IPS-NIHi7 (cell line): ENCODE measurements at regions not wholly inside any gene's neighbourhood (a gene's known extent, or its start where the extent isn't known, plus 50 kb on each side); places are given as distances from the start of the nearest gene placed in this dataset.
"Not testable (repeated sequence)": the region's sequence is repeated elsewhere in the genome, so short reads cannot be mapped to it uniquely, and the experiment has no call there.

Source experiments
- DNase-seq: peaks from one replicate; pipeline ENCODE4 v3.0.0; 2012; ENCODE audit warnings: mixed read lengths; ENCODE audit errors: extremely low spot score

GRCh38 chr2:186927867-186928191 is 78.9 kb upstream of the ZSWIM2 start:
- no peak for DNase-seq

GRCh38 chr2:186927185-186927866 is 78.4 kb upstream of the ZSWIM2 start:
- no peak for DNase-seq

DNA sequence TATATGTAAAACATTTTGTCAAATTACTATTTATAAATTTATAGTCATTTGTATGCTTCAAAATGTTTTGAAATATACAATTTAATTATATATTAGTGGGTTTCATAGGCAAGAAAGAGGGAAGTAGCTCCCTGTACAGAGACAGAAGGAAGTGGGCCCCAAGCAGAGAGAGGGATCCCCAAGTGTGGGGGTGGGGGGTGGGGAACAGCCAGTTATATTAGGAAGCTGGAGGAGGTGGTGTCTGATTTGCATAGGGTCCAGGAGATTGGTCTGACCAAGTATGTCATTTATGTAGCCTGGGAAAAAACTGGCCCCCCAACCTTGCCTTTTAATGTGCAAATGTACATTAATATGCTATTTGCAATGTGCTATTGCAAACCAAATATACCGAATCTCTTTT is 76.5 kb upstream of the ZSWIM2 start:
- DNase-seq: no peak

DNA sequence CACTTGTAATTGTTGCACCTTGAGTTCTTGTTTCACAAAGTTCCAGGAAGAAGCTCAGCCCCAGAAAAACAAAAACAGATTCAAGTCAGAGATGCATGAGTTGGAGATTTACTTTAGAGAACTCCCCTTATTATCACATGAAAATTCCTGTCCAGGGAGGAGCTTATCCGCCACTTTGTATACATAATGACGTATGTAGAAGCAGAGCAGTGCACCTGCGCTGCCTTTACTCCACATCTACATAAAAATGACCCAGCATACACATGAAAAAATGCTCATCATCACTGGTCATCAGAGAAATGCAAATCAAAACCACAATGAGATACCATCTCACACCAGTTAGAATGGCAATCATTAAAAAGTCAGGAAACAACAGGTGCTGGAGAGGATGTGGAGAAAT is 73.3 kb upstream of the ZSWIM2 start:
- not testable (repeated sequence) for DNase-seq

DNA sequence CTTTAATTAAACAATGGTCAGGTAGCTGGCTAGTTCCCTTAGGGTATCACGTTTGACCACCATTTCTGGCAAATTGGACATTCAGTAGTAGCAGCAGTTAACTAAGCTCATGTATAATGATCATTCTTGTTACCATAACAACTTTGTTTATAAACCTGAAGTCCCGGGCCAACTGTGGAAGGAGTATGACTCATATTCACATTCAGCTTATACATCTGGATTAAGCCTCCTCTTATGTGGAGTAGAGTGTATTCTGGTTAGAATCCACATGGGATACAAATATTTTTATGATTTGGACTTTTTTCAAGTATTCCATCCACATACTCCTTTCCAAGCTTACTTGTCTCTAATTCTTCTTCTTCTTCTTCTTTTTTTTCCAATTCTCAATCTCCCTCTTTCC is 70.3 kb upstream of the ZSWIM2 start:
- DNase-seq: no peak

DNA sequence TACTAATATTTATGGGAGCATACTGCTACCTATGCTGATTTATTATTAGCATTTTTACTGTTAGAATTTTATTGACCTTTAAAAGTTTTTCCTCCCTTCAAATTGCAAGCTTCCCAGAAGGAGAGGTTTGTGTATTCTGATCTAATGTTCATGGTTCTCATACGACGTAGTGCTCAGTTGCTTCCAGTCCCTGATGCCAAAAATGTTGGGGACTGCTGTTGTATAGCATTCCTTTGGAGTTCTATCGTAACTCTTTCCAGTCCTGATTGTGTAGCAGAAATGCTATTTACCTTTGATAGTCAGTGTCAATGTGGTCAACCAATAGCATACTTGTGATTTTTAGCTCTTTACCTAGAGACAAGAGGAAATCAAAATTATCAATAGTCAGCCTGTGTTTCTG is 69.5 kb upstream of the ZSWIM2 start:
- DNase-seq: no peak

DNA sequence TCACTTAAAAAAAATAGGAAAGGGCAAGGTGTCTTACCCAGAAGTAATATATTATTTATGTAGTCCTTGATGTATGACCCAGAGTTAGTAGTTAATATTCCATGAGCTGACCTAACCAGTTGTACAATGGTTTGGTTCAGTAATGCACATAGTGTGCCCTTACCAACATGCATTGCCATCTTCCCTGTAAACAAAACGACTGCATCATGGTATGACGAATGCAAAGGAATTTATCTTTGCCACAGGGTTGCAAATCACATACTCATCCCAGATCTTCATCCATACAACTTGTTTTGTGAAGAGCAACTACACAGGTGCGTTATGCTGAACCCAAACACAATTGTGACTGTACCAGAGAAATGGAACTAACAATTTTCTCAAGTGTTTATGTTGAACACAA is 68.9 kb upstream of the ZSWIM2 start:
- DNase-seq: no peak

DNA sequence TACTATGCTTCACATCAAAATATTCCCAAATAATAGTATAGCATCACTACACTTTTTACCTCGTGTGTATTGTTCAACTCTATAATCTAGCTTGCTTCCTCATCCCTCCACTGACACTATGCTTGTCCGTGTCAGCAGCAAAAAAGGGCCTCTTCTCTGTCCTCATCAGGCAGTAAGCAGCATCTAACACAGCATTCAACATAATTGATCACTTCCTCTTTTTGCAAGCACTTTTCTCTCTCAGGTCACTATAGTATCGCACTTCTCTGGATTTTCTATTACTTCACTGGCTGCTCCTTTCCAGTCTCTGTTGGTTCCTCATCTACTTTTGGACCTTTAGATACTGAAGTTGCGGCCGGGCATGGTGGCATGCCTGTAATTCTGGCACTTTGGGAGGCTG is 64.9 kb upstream of the ZSWIM2 start:
- no peak for DNase-seq

GRCh38 chr2:186912979-186913378 is 64.0 kb upstream of the ZSWIM2 start:
- DNase-seq: no peak

DNA sequence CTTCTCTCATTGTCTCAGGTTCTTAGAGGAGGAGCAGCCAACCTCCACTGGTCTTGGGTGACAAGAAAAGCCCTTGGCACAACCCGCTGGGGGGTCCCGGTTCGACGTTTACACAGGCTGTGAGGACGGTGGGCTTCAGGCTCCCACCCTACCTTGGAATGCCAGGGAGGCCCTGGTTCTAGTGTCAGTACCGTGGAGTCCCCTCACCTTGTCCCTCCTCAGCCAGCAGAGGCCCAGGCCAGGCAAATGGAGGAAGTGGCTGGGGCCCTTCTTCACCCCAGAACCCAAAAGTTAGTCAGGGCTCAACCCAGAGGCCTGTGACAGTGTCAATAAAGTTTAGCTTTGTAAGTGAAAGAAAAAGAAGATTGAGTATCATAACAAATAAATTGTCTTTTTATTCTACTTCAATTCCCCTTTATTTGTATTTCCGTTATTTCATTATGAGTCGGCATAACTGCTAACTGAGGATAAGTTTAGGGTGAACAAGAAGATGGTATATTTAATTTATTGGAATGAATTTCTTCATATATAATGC is 62.6 kb upstream of the ZSWIM2 start:
- no peak for DNase-seq

- no peak for DNase-seq
Measured at GRCh38 chr2:186910996-186911395, 62.0 kb upstream of the ZSWIM2 start.

- no peak for DNase-seq
Measured at GRCh38 chr2:186909095-186909494, 60.1 kb upstream of the ZSWIM2 start.

DNA sequence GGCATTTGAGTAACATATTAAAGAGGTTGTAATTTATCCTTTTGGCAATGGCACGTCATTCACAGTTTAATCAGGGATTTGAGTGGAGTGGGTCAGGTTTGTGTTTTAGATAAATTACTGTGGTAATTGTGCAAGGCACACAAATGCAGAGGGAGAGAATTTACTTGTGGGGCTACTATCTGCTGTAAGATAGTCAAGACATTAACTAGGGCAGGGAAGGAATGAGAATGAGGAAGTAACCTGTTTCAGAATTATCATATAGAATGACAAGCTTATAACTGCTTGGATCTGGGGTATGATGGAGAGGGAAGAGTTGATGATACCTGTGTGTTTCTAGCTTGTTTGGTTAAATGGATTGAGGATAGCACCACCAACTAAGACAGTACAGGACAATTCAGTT is 58.9 kb upstream of the ZSWIM2 start:
- DNase-seq: no peak

- DNase-seq: no peak
Measured at GRCh38 chr2:186903216-186903615, 54.2 kb upstream of the ZSWIM2 start.
